ENCODE measurements at regions not wholly inside any gene's neighbourhood (a gene's known extent, or its start where the extent isn't known, plus 50 kb on each side); places are given as distances from the start of the nearest gene placed in this dataset.

DNA sequence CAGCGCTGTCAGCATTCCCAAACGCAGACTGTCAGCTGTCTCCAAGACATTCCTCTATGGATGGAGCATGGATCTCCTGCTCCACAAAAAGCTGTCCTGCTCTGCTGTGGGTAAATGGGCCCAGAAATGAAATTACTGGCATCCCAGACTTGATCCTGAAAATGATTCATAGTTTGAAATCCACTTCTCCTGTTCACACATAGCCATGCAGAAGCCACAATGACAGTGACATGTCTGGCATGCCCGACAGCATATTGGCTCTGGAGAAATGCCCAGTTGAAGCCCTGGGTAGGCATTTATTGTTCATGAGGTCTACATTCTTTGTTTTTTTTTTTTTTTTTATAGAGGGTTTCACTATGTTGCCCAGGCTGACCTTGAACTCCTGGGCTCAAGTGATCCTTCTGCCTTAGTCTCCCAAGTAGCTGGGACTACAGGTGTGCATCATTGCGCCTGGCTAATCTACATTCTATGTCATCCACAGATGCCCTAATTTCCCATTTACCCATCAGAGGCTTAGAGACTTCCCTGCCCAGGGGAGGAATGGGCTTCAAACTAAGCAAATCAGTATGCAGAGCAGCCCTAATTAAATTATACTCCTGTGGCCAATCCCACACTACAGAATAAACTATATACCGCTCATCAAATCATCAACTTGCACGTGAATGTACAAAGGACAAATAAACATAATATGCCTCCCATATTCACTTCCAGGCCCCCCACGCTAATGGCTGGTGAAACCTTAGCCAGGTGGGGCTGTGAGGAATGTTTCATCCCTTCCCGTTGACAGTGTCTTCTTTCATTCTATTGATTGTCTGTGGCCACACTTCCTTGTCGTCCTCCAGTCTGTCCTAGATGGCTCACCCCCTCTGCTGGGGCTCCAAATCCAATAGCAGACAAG lies 61.8 kb upstream of the EEPD1 start:
- Histone ChIP-seq H3K27ac (no peak overlapping the region), H3K4me1 (no peaks in the 10 kb centered on the region), H3K27me3 (no peaks in the 10 kb centered on the region), H3K9me3 (no peaks in the 10 kb centered on the region), H3K36me3 (no peaks in the 10 kb centered on the region), H3K4me3 (no peak overlapping the region)
- DNase-seq (no peak), ATAC-seq (ENCODE audit: low FRiP score in 2 of 2) (no peak)
- WGBS, 2 donors = 90% methylated on average over 9 of the region's 9 CpGs
- TF ChIP-seq POLR2AphosphoS5 (IDR thresholded peaks at IDR 0.05) = no peak
- no peak for TF ChIP-seq EP300 (IDR thresholded peaks at IDR 0.05)
- TF ChIP-seq, protein P1, sequence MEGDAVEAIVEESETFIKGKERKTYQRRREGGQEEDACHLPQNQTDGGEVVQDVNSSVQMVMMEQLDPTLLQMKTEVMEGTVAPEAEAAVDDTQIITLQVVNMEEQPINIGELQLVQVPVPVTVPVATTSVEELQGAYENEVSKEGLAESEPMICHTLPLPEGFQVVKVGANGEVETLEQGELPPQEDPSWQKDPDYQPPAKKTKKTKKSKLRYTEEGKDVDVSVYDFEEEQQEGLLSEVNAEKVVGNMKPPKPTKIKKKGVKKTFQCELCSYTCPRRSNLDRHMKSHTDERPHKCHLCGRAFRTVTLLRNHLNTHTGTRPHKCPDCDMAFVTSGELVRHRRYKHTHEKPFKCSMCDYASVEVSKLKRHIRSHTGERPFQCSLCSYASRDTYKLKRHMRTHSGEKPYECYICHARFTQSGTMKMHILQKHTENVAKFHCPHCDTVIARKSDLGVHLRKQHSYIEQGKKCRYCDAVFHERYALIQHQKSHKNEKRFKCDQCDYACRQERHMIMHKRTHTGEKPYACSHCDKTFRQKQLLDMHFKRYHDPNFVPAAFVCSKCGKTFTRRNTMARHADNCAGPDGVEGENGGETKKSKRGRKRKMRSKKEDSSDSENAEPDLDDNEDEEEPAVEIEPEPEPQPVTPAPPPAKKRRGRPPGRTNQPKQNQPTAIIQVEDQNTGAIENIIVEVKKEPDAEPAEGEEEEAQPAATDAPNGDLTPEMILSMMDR (IDR thresholded peaks at IDR 0.05) = no peak
- no peak for TF ChIP-seq POLR2A (IDR thresholded peaks at IDR 0.05)

DNA sequence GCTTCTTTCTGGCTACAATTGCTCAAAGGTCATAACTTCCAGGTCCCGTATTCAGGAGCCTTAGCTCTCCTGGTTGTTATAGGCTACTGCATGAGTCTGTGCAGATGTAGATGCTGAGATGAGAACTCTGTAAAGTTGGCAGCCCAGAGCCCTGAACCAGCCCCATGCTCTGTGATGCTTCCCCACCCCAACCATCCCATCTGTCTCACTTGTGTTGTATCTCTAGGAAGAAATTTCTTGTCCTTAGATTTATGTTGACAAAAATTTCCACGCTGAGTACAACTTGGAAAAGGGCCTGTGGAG lies 61.2 kb upstream of the EEPD1 start:
- no peak overlapping the region for H3K4me3 ChIP-seq
- no peak overlapping the region for H3K27ac ChIP-seq
- WGBS, 2 donors = 90 to 96% methylated on average over 2 of the region's 2 CpGs
- no peaks in the 10 kb centered on the region for H3K36me3 ChIP-seq
- H3K27me3 ChIP-seq = no peaks in the 10 kb centered on the region
- H3K4me1 ChIP-seq = peaks cover 0 to 5% (median 0%) of the 10 kb centered on the region in 4 donors
- TF ChIP-seq, protein P1 (IDR thresholded peaks at IDR 0.05) = no peak
- TF ChIP-seq POLR2AphosphoS5 (IDR thresholded peaks at IDR 0.05) = no peak
- TF ChIP-seq POLR2A (IDR thresholded peaks at IDR 0.05) = no peak
- no peak for TF ChIP-seq EP300 (IDR thresholded peaks at IDR 0.05)
- no peaks in the 10 kb centered on the region for H3K9me3 ChIP-seq
- ATAC-seq (ENCODE audit: low FRiP score in 2 of 2) (no peak), DNase-seq (no peak)

- H3K27me3 ChIP-seq = no peaks in the 10 kb centered on the region
- no peak for ATAC-seq (ENCODE audit: low FRiP score in 2 of 2)
- H3K4me3 ChIP-seq = no peak overlapping the region
- no peaks in the 10 kb centered on the region for H3K36me3 ChIP-seq
- no peak overlapping the region for H3K27ac ChIP-seq
- no peaks in the 10 kb centered on the region for H3K9me3 ChIP-seq
- 74 to 83% methylated on average over 11 of the region's 11 CpGs for WGBS, 2 donors
- TF ChIP-seq POLR2A (IDR thresholded peaks at IDR 0.05) = no peak
- no peak for TF ChIP-seq EP300 (IDR thresholded peaks at IDR 0.05)
- TF ChIP-seq, protein P1 (IDR thresholded peaks at IDR 0.05) = no peak
- no peak for TF ChIP-seq POLR2AphosphoS5 (IDR thresholded peaks at IDR 0.05)
- peaks cover 0 to 5% (median 0%) of the 10 kb centered on the region in 4 donors for H3K4me1 ChIP-seq
- peak in 1 of 2 donors; percentile 19 for DNase-seq
Observed at GRCh38 chr7:36092221-36092771, 60.8 kb upstream of the EEPD1 start.

DNA sequence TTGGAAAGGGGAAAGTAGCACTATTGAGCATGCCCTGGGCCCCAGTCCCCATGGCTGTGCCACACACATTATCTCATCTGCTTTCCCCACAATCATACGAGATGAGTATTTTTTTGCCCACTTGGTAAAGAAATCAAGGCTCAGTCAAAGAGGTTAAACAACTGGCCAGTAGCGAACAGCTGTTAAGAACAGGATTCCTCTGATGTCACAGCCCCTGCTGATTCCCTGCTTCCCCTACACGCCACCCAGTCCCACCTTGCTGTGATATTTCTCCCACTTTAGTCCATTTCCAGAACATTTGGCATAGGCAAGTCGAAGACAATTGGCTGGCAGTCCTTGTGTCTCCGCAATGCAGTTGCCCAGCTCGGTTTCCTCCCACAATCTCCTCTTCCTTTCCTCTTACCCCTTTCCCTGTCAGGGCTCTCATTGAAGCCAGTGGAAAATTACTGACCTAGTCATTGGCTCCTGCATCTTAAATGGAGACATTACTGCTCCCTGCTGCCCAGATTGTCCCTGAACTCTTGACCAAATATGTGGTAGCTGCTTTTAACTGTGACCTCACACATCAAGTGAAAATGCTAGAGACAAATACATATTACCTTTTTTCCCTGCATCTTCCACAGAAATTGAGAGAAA lies 56.5 kb upstream of the EEPD1 start:
- no peak for ATAC-seq (ENCODE audit: low FRiP score in 2 of 2)
- no peak overlapping the region for H3K27ac ChIP-seq
- H3K27me3 ChIP-seq = no peaks in the 10 kb centered on the region
- no peak for DNase-seq
- peaks cover 0 to 5% (median 0%) of the 10 kb centered on the region in 4 donors for H3K4me1 ChIP-seq
- no peak overlapping the region for H3K4me3 ChIP-seq
- TF ChIP-seq POLR2A (IDR thresholded peaks at IDR 0.05) = no peak
- TF ChIP-seq, protein P1 (IDR thresholded peaks at IDR 0.05) = peak in 1 of 6 experiments; percentile 15
- no peaks in the 10 kb centered on the region for H3K9me3 ChIP-seq
- no peaks in the 10 kb centered on the region for H3K36me3 ChIP-seq
- WGBS, 2 donors = 68 to 75% methylated on average over 6 of the region's 6 CpGs

Data from upper lobe of left lung (tissue), 6 donors.